GM12864 (cell line): ENCODE measurements at regions not wholly inside any gene's neighbourhood (a gene's known extent, or its start where the extent isn't known, plus 50 kb on each side); places are given as distances from the start of the nearest gene placed in this dataset.

ENCODE experiments used
- DNase-seq: peaks from one replicate; pipeline ENCODE4 v3.0.0-alpha.2; 2011; ENCODE audit warnings: low read depth
- H3K4me3 ChIP-seq: 2 replicates; pipeline ENCODE4 v1.5.1; 2011; ENCODE audit warnings: mild to moderate bottlenecking, low read depth, low read length, control low read depth
- TF ChIP-seq, protein P1 (sequence below): IDR thresholded peaks from 2 replicates; pipeline ENCODE4 v1.5.1; 2011; ENCODE audit warnings: low read depth, mild to moderate bottlenecking, moderate library complexity, low read length, control low read depth, inconsistent platforms; ENCODE audit errors: missing control alignments

DNA sequence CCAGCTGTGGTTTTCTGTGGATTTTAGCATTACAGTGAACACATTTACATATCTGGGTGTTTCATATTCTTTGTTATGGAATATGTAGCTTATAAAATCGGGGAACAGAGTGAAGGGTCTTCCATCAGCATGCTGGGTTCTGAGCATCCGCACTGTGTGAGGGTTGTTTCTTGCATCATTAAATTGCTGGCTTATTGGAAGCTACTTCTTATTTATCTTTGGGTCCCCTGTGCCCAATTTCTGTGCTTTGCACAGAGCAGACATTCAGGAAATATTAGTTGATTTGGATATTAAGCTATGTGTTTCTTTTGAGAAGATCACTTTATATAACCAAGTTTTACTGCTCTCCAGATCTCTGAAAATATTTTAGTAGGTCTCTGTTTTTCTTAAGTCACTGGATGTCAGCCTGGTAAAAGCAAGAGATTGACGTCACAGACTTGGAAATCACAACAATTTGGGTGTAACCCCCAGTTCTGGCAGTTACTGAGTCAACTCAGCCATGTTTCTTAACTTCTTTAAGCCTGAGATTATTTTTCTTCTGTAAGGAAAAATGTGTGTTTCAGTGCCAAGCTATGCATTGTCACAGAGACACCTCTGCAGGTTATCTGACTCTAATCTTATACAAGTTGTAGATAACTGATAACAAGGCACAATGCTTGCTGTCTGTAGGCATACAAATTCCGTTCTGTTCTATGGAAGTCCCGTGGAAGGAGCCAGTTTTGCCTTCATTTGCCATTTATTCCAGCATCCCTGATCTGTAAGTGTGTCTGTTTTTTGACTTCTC lies 258.3 kb upstream of the KAZN start:
- TF ChIP-seq, protein P1, sequence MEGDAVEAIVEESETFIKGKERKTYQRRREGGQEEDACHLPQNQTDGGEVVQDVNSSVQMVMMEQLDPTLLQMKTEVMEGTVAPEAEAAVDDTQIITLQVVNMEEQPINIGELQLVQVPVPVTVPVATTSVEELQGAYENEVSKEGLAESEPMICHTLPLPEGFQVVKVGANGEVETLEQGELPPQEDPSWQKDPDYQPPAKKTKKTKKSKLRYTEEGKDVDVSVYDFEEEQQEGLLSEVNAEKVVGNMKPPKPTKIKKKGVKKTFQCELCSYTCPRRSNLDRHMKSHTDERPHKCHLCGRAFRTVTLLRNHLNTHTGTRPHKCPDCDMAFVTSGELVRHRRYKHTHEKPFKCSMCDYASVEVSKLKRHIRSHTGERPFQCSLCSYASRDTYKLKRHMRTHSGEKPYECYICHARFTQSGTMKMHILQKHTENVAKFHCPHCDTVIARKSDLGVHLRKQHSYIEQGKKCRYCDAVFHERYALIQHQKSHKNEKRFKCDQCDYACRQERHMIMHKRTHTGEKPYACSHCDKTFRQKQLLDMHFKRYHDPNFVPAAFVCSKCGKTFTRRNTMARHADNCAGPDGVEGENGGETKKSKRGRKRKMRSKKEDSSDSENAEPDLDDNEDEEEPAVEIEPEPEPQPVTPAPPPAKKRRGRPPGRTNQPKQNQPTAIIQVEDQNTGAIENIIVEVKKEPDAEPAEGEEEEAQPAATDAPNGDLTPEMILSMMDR, result no peak
- no peak overlapping the region for H3K4me3 ChIP-seq
- no peak for DNase-seq

GRCh38 chr1:14341147-14341546 lies 257.3 kb upstream of the KAZN start:
- DNase-seq, result no peak
- H3K4me3 ChIP-seq, result no peak overlapping the region
- TF ChIP-seq, protein P1, result no peak

- no peak for DNase-seq
- TF ChIP-seq, protein P1, result no peak
- H3K4me3 ChIP-seq, result no peak overlapping the region
Measured at GRCh38 chr1:14345946-14346550, 252.4 kb upstream of the KAZN start.

- TF ChIP-seq, protein P1, result no peak
- DNase-seq, result no peak
- no peak overlapping the region for H3K4me3 ChIP-seq
Measured at GRCh38 chr1:14347186-14347585, 251.3 kb upstream of the KAZN start.

DNA sequence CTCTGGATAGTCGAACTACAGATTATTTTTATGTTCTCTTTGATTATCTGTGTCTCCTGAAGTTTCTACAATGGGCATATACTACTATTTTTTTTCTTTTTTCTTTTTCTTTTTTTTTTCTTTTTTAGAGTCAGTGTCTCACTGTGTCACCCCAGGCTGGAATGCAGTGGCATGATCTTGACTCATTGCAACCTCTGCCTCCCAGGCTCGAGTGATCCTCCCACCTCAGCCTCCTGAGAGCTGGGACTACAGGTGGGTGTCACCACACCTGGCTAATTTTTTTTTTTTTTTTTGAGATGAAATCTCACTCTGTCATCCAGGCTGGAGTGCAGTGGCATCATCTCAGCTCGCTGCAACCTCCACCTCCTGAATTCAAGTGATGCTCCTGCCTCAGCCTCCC lies 250.7 kb upstream of the KAZN start:
- DNase-seq, result no peak
- no peak overlapping the region for H3K4me3 ChIP-seq
- TF ChIP-seq, protein P1, result no peak

GRCh38 chr1:14350197-14350596 lies 248.3 kb upstream of the KAZN start:
- DNase-seq, result no peak
- H3K4me3 ChIP-seq, result no peak overlapping the region
- TF ChIP-seq, protein P1, result no peak
